GM21360 (cell line): ENCODE measurements at regions not wholly inside any gene's neighbourhood (a gene's known extent, or its start where the extent isn't known, plus 50 kb on each side); places are given as distances from the start of the nearest gene placed in this dataset.
"Not testable (repeated sequence)": the region's sequence is repeated elsewhere in the genome, so short reads cannot be mapped to it uniquely, and the experiment has no call there.

Experiments
- ATAC-seq: cut with Tn5 transposase; IDR thresholded peaks from one replicate; pipeline ENCODE4 v1.9.1; 2021; ENCODE audit warnings: mild to moderate bottlenecking, moderate library complexity; ENCODE audit not compliant: unreplicated experiment

GRCh38 chrX:108892501-108892900 lies 156.1 kb upstream of the IRS4 start:
- no peak for ATAC-seq

DNA sequence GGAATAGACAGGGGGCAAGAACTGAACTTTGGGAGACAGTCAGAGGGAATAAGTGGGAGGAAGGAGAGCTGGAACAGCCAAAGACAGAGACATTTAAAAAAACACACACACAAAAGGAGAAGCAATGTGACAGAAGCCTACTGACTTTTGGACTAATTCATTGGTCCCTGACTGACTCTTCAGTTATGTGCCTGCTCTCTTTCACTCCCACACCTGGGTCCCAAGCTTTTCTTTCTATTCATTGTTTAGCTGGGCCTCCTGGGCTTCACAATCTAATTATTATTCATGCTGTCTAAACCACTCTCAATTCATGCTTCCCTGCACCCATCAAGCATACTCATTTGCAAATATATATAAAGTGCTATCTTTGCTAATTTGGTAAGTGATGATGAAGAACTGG lies 139.2 kb upstream of the IRS4 start:
- no peak for ATAC-seq

DNA sequence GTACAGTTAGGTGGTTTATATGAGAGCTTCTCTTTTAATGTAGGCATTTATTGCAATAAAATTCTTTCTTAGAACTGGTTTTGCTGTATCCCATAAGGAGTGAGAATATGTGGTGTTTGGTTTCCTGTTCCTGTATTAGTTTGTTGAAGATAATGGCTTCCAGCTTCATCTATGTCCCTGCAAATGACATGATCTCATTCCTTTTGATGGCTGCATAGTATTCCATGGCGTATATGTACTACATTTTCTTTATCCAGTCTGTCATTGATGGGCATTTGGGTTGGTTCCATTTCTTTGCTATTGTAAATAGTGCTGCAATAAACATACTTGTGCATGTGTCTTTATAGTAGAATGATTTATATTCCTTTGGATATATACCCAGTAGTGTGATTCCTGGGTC lies 106.7 kb upstream of the IRS4 start:
- ATAC-seq = not testable (repeated sequence)

GRCh38 chrX:108833993-108834392 lies 97.6 kb upstream of the IRS4 start:
- no peak for ATAC-seq

- ATAC-seq = no peak
Measured at GRCh38 chrX:108811891-108812290, 75.5 kb upstream of the IRS4 start.

DNA sequence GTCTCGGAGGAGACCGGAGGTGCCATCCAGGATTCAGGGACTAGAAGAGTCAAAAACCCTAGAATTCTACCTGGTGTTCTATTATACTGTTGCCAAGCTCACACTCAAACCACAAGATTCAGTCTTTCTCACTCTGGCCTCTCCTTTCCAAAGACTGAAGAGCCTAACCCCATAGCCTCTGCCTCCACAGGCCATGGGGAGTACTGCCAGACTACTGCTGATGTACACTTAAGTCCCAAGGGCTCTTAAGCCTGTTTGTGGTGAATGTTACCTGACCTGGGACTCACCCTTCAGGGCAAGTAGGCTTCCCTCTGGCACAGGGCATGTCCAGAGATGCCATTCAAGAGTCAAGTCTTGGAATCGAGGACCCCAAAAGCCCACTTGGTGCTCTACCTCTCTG lies 58.9 kb upstream of the IRS4 start:
- no peak for ATAC-seq
